NCI-H524 treated with DMSO at 0.1 percent for 48 hours (cell line): ENCODE measurements at regions not wholly inside any gene's neighbourhood (a gene's known extent, or its start where the extent isn't known, plus 50 kb on each side); places are given as distances from the start of the nearest gene placed in this dataset.

Source experiments
- DNase-seq: peaks from one replicate; lab custom pipeline; 2025; lab: John Stamatoyannopoulos, UW

GRCh38 chr6:3591970-3592369, 135.1 kb upstream of the SLC22A23 start:
- no peak for DNase-seq

- DNase-seq: no peak
Measured at GRCh38 chr6:3587660-3588059, 130.8 kb upstream of the SLC22A23 start.

- no peak for DNase-seq
Measured at GRCh38 chr6:3585320-3585935, 128.6 kb upstream of the SLC22A23 start.

GRCh38 chr6:3584606-3585005, 127.8 kb upstream of the SLC22A23 start:
- DNase-seq: no peak

GRCh38 chr6:3581469-3581868, 124.6 kb upstream of the SLC22A23 start:
- DNase-seq: no peak

- no peak for DNase-seq
Measured at GRCh38 chr6:3579652-3580175, 122.9 kb upstream of the SLC22A23 start.

- DNase-seq: no peak
Measured at GRCh38 chr6:3578981-3579380, 122.1 kb upstream of the SLC22A23 start.

- DNase-seq: no peak
Measured at GRCh38 chr6:3577517-3577916, 120.7 kb upstream of the SLC22A23 start.

- DNase-seq: no peak
Measured at GRCh38 chr6:3575701-3576100, 118.9 kb upstream of the SLC22A23 start.

GRCh38 chr6:3575166-3575565, 118.3 kb upstream of the SLC22A23 start:
- no peak for DNase-seq

- no peak for DNase-seq
Measured at GRCh38 chr6:3573670-3574069, 116.8 kb upstream of the SLC22A23 start.

- DNase-seq: no peak
Measured at GRCh38 chr6:3571836-3572235, 115.0 kb upstream of the SLC22A23 start.

- DNase-seq: no peak
Measured at GRCh38 chr6:3571250-3571681, 114.4 kb upstream of the SLC22A23 start.

- DNase-seq: no peak
Measured at GRCh38 chr6:3569816-3570215, 113.0 kb upstream of the SLC22A23 start.

GRCh38 chr6:3568396-3569082, 111.7 kb upstream of the SLC22A23 start:
- peak; percentile 94 for DNase-seq

GRCh38 chr6:3566812-3567211, 110.0 kb upstream of the SLC22A23 start:
- DNase-seq: no peak

- DNase-seq: no peak
Measured at GRCh38 chr6:3565291-3565690, 108.4 kb upstream of the SLC22A23 start.

- DNase-seq: peak; percentile 54
Measured at GRCh38 chr6:3561725-3562124, 104.9 kb upstream of the SLC22A23 start.

- DNase-seq: no peak
Measured at GRCh38 chr6:3560211-3560610, 103.4 kb upstream of the SLC22A23 start.

- DNase-seq: no peak
Measured at GRCh38 chr6:3559561-3559960, 102.7 kb upstream of the SLC22A23 start.

GRCh38 chr6:3557336-3557735, 100.5 kb upstream of the SLC22A23 start:
- no peak for DNase-seq

GRCh38 chr6:3553254-3553653, 96.4 kb upstream of the SLC22A23 start:
- DNase-seq: no peak

- no peak for DNase-seq
Measured at GRCh38 chr6:3551716-3552511, 95.1 kb upstream of the SLC22A23 start.
